Endothelial cell (in vitro differentiated cells): ENCODE measurements at regions not wholly inside any gene's neighbourhood (a gene's known extent, or its start where the extent isn't known, plus 50 kb on each side); places are given as distances from the start of the nearest gene placed in this dataset.

Experiments
- DNase-seq: peaks from one replicate; pipeline ENCODE4 v3.0.0; 2021; ENCODE audit warnings: low spot score
- H3K27ac Mint-ChIP-seq: one replicate; pipeline ENCODE4 v1.8.0; 2021; ENCODE audit warnings: mixed read lengths, inconsistent platforms; ENCODE audit not compliant: unreplicated experiment
- H3K27me3 Mint-ChIP-seq: one replicate; pipeline ENCODE4 v1.8.0; 2021; ENCODE audit warnings: mild to moderate bottlenecking, moderate library complexity, mixed read lengths, inconsistent platforms; ENCODE audit not compliant: unreplicated experiment
- H3K36me3 Mint-ChIP-seq: one replicate; pipeline ENCODE4 v1.8.0; 2021; ENCODE audit warnings: mild to moderate bottlenecking, low read depth, mixed read lengths, inconsistent platforms; ENCODE audit not compliant: unreplicated experiment
- H3K4me1 Mint-ChIP-seq: one replicate; pipeline ENCODE4 v1.8.0; 2021; ENCODE audit warnings: mild to moderate bottlenecking, mixed read lengths, inconsistent platforms; ENCODE audit not compliant: unreplicated experiment
- H3K4me3 Mint-ChIP-seq: one replicate; pipeline ENCODE4 v1.8.0; 2021; ENCODE audit warnings: mild to moderate bottlenecking, mixed read lengths, inconsistent platforms; ENCODE audit not compliant: unreplicated experiment
- H3K9me3 Mint-ChIP-seq: one replicate; pipeline ENCODE4 v1.8.0; 2021; ENCODE audit warnings: mixed read lengths, inconsistent platforms; ENCODE audit not compliant: unreplicated experiment
- TF ChIP-seq, protein P1 (sequence below): fragments of 200-600 bp; sonication (generic); IDR thresholded peaks from one replicate; pipeline ENCODE4 v1.5.0; 2021; ENCODE audit warnings: antibody characterized with exemption; ENCODE audit not compliant: unreplicated experiment

DNA sequence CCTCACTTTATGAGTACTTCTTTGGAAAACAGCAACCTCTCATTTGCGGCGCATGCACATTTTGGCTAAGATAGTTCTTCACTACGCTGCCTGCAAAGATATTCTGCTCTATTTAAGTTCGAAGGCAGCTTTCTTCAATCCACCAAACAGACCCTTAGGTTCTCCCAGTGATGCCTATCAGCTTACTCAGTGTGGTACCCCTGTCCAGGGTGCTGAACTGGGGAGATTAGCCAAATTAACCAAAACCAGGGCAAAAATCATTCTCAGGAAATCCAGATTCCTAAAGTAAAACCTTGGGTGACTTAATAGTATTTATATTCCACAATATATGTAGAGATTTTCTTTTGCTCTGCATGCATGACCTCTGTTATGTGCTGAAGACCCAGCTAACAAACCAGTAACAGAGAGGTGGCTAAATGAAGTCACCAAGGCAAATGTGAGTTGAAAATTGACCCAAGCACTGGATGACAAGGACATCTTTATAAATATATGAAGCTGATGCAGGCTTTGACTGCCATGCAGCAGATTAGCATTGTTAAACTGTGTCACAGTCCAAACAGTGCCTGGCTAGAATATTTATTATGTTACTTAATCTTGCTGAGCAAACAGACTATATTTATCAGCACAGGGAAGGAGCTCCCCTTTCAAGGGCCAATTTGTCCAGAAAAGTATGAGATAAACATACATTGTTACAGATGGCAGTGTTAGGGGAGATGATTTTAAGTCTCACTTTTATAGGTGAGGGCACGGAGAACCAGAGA lies 418.2 kb downstream of the STIM2 start:
- peak; percentile 63 for DNase-seq
- Mint-ChIP-seq H3K27ac (no peak overlapping the region), H3K4me3 (no peak overlapping the region), H3K27me3 (peaks cover 4% of the 10 kb centered on the region), H3K4me1 (no peaks in the 10 kb centered on the region), H3K9me3 (no peaks in the 10 kb centered on the region), H3K36me3 (no peaks in the 10 kb centered on the region)
- TF ChIP-seq, protein P1, sequence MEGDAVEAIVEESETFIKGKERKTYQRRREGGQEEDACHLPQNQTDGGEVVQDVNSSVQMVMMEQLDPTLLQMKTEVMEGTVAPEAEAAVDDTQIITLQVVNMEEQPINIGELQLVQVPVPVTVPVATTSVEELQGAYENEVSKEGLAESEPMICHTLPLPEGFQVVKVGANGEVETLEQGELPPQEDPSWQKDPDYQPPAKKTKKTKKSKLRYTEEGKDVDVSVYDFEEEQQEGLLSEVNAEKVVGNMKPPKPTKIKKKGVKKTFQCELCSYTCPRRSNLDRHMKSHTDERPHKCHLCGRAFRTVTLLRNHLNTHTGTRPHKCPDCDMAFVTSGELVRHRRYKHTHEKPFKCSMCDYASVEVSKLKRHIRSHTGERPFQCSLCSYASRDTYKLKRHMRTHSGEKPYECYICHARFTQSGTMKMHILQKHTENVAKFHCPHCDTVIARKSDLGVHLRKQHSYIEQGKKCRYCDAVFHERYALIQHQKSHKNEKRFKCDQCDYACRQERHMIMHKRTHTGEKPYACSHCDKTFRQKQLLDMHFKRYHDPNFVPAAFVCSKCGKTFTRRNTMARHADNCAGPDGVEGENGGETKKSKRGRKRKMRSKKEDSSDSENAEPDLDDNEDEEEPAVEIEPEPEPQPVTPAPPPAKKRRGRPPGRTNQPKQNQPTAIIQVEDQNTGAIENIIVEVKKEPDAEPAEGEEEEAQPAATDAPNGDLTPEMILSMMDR = no peak

DNA sequence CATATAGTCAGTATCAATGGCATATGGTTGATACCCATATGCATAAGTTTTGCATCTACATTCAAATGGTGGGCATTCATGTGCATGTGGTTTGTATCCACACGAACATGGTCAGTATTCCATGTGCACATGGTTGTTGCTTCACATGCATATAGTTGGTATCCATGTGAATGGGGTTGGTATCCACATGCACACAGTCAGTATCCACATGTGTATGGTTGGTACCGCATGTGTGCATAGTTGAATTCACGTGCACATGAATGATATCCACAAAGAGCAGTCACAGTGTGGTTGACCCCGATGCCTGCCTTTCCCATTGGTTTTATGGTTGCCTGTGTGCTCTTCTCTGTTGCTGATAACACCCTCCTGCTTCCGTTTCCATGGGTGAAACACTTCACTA lies 427.9 kb downstream of the STIM2 start:
- no peaks in the 10 kb centered on the region for H3K36me3 Mint-ChIP-seq
- H3K9me3 Mint-ChIP-seq = no peaks in the 10 kb centered on the region
- H3K27ac Mint-ChIP-seq = no peak overlapping the region
- no peak for DNase-seq
- H3K4me3 Mint-ChIP-seq = no peak overlapping the region
- TF ChIP-seq, protein P1 = no peak
- H3K4me1 Mint-ChIP-seq = no peaks in the 10 kb centered on the region
- H3K27me3 Mint-ChIP-seq = no peaks in the 10 kb centered on the region

DNA sequence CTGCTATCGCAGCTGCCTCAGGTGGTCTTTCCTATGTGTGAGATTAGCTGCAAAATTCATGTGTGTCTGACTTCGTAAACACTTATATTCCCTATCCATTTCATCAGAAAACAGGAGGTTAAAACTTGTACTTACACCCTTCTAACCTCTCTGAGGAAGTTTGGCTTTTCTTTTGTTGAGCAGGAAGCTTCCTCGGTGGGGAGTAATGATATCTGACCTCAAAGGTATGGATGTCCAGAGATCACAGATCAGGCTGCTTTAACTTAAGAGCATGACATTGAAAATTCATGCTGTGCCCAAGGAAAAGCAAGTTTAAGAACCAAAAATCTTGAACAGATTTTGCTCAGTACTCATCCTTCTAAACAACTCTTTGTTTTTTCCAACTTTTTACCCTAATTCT lies 429.1 kb downstream of the STIM2 start:
- Mint-ChIP-seq H3K36me3 (no peaks in the 10 kb centered on the region), H3K27ac (no peak overlapping the region)

DNA sequence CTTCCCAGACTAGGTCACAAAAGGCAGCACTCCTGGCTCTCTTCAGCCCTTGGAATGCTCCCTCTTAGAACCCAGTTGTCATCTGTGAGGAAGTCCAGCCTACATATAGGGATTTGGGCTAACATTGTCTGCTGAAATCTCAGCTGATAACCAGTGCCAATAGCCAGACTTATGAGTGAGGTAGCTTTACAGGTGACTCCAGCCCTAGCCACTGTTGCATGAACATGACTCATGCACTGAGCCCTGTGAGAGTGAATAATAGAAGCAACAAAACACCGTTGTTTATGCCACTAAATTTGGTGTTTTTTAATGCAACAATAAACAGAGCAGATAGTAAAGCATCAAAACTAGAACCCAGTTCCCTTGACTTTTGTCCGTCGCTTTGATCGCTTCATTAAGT lies 433.2 kb downstream of the STIM2 start:
- no peaks in the 10 kb centered on the region for H3K27me3 Mint-ChIP-seq
- TF ChIP-seq, protein P1 = no peak
- no peaks in the 10 kb centered on the region for H3K4me1 Mint-ChIP-seq

More for the DNA sequence above, 429.1 kb downstream of the STIM2 start:
- Mint-ChIP-seq H3K27me3 (no peaks in the 10 kb centered on the region), H3K4me3 (no peak overlapping the region), H3K9me3 (no peaks in the 10 kb centered on the region), H3K4me1 (no peaks in the 10 kb centered on the region)
- TF ChIP-seq, protein P1 = no peak
- no peak for DNase-seq

DNA sequence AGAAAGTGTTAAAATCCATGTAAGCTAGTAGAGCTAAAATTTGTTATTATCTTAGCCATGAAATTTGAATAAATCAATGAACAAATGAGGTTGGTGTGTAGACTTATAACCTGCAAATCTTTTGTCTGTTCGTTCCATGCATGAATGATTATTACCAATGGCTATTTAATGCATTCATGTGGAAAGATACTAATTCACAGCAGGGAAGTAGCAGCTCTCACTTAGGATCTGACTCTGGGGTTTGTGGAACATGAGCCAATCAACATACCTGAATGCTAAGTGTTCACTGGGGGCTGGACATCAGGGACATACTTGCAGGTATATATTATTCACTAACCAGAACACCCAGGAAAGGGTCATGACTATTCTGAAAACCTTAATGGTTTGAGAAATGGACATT lies 444.1 kb downstream of the STIM2 start:
- DNase-seq = no peak
- H3K4me3 Mint-ChIP-seq = no peak overlapping the region
- H3K4me1 Mint-ChIP-seq = no peaks in the 10 kb centered on the region
- H3K27me3 Mint-ChIP-seq = no peaks in the 10 kb centered on the region
- TF ChIP-seq, protein P1 = no peak
- no peaks in the 10 kb centered on the region for H3K36me3 Mint-ChIP-seq
- no peaks in the 10 kb centered on the region for H3K9me3 Mint-ChIP-seq
- no peak overlapping the region for H3K27ac Mint-ChIP-seq

More for the DNA sequence above, 433.2 kb downstream of the STIM2 start:
- no peak for DNase-seq
- no peaks in the 10 kb centered on the region for H3K36me3 Mint-ChIP-seq
- H3K9me3 Mint-ChIP-seq = no peaks in the 10 kb centered on the region
- H3K4me3 Mint-ChIP-seq = no peak overlapping the region
- H3K27ac Mint-ChIP-seq = no peak overlapping the region
